ENCODE measurements at regions not wholly inside any gene's neighbourhood (a gene's known extent, or its start where the extent isn't known, plus 50 kb on each side); places are given as distances from the start of the nearest gene placed in this dataset.

GRCh38 chr3:118445036-118445435 lies 589.6 kb downstream of the IGSF11 start:
- TF ChIP-seq CTCF (conservative IDR thresholded peaks at IDR 0.05; ENCODE audit: low read depth, low read length), result no peak
- H3K27ac ChIP-seq, result no peak overlapping the region

GRCh38 chr3:118447339-118447738 lies 587.3 kb downstream of the IGSF11 start:
- no peak overlapping the region for H3K4me2 ChIP-seq
- no peaks in the 10 kb centered on the region for H3K27me3 ChIP-seq (ENCODE audit: insufficient read depth, low read depth)
- no peak overlapping the region for H3K9ac ChIP-seq
- no peak for TF ChIP-seq CTCF (conservative IDR thresholded peaks at IDR 0.05; ENCODE audit: low read depth, low read length)
- no peaks in the 10 kb centered on the region for H3K4me1 ChIP-seq (ENCODE audit: low read depth, poor library complexity, severe bottlenecking)
- H2AFZ ChIP-seq (ENCODE audit: low read depth), result no peak overlapping the region
- no peak overlapping the region for H3K4me3 ChIP-seq (IDR thresholded peaks at IDR 0.05; ENCODE audit: insufficient read depth, low read depth, low read length)
- no peak overlapping the region for H3K27ac ChIP-seq
- no peaks in the 10 kb centered on the region for H3K36me3 ChIP-seq (ENCODE audit: insufficient read depth)
- H4K20me1 ChIP-seq (ENCODE audit: insufficient read depth), result no peaks in the 10 kb centered on the region
- no peaks in the 10 kb centered on the region for H3K79me2 ChIP-seq (ENCODE audit: insufficient read depth, low read depth)

More at GRCh38 chr3:118445036-118445435, 589.6 kb downstream of the IGSF11 start:
- Histone ChIP-seq H3K4me2 (no peak overlapping the region), H3K4me1 (ENCODE audit: low read depth, poor library complexity, severe bottlenecking) (no peaks in the 10 kb centered on the region), H3K27me3 (ENCODE audit: insufficient read depth, low read depth) (no peaks in the 10 kb centered on the region), H4K20me1 (ENCODE audit: insufficient read depth) (no peaks in the 10 kb centered on the region), H3K36me3 (ENCODE audit: insufficient read depth) (no peaks in the 10 kb centered on the region), H3K79me2 (ENCODE audit: insufficient read depth, low read depth) (no peaks in the 10 kb centered on the region), H2AFZ (ENCODE audit: low read depth) (no peak overlapping the region), H3K4me3 (IDR thresholded peaks at IDR 0.05; ENCODE audit: insufficient read depth, low read depth, low read length) (no peak overlapping the region), H3K9ac (no peak overlapping the region)

GRCh38 chr3:118466795-118467330 lies 567.8 kb downstream of the IGSF11 start:
- Histone ChIP-seq H3K27me3 (ENCODE audit: insufficient read depth, low read depth) (no peaks in the 10 kb centered on the region), H3K4me1 (ENCODE audit: low read depth, poor library complexity, severe bottlenecking) (no peaks in the 10 kb centered on the region), H3K9ac (no peak overlapping the region), H2AFZ (ENCODE audit: low read depth) (no peak overlapping the region), H3K79me2 (ENCODE audit: insufficient read depth, low read depth) (no peaks in the 10 kb centered on the region), H3K4me3 (IDR thresholded peaks at IDR 0.05; ENCODE audit: insufficient read depth, low read depth, low read length) (no peak overlapping the region), H3K27ac (no peak overlapping the region), H3K36me3 (ENCODE audit: insufficient read depth) (no peaks in the 10 kb centered on the region), H3K4me2 (no peak overlapping the region), H4K20me1 (ENCODE audit: insufficient read depth) (no peaks in the 10 kb centered on the region)
- TF ChIP-seq CTCF (conservative IDR thresholded peaks at IDR 0.05; ENCODE audit: low read depth, low read length), result no peak

- TF ChIP-seq CTCF (conservative IDR thresholded peaks at IDR 0.05; ENCODE audit: low read depth, low read length), result no peak
- no peaks in the 10 kb centered on the region for H3K36me3 ChIP-seq (ENCODE audit: insufficient read depth)
- H3K79me2 ChIP-seq (ENCODE audit: insufficient read depth, low read depth), result no peaks in the 10 kb centered on the region
- no peaks in the 10 kb centered on the region for H3K4me1 ChIP-seq (ENCODE audit: low read depth, poor library complexity, severe bottlenecking)
- H2AFZ ChIP-seq (ENCODE audit: low read depth), result no peak overlapping the region
- no peaks in the 10 kb centered on the region for H4K20me1 ChIP-seq (ENCODE audit: insufficient read depth)
- no peak overlapping the region for H3K9ac ChIP-seq
- no peak overlapping the region for H3K4me3 ChIP-seq (IDR thresholded peaks at IDR 0.05; ENCODE audit: insufficient read depth, low read depth, low read length)
- no peak overlapping the region for H3K4me2 ChIP-seq
- no peak overlapping the region for H3K27ac ChIP-seq
- H3K27me3 ChIP-seq (ENCODE audit: insufficient read depth, low read depth), result no peaks in the 10 kb centered on the region
Observed at GRCh38 chr3:118468801-118469200, 565.8 kb downstream of the IGSF11 start.

Measured in KMS-11 (cell line).